Erythroblast (primary cell): ENCODE measurements at regions not wholly inside any gene's neighbourhood (a gene's known extent, or its start where the extent isn't known, plus 50 kb on each side); places are given as distances from the start of the nearest gene placed in this dataset.
"Not testable (repeated sequence)": the region's sequence is repeated elsewhere in the genome, so short reads cannot be mapped to it uniquely, and the experiment has no call there.

ENCODE experiments used
- DNase-seq, 2 experiments: peaks; one replicate each; lab custom pipeline; 2025; lab: John Stamatoyannopoulos, UW
- GATA1 ChIP-seq: IDR thresholded peaks from 2 replicates; pipeline ENCODE4 v1.6.1; 2011; ENCODE audit warnings: low read depth, mild to moderate bottlenecking, control low read depth, low read length, moderate library complexity
- POLR2A ChIP-seq: IDR thresholded peaks from 2 replicates; pipeline ENCODE4 v1.6.1; 2011; ENCODE audit warnings: mild to moderate bottlenecking, low read length

DNA sequence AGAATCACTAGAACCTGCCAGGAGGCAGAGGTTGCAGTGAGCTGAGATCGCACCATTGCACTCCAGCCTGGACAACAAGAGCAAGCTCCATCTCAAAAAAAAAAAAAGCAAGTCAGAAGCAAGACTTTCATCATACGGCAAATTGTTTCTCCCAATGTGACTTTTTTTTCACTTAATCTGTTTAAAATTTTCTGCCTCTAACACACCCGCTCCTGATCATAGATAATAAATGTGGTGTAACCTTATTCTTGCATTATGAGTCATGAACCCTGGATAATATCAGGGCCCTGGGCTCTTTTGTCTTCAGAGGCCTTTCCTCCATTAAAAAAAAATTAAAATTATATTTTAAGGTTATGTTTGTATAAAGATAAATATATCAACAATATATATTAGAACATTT, 111.4 kb upstream of the JCAD start:
- TF ChIP-seq GATA1 (no peak), POLR2A (no peak)
- DNase-seq = peak; percentile 49 to 64

DNA sequence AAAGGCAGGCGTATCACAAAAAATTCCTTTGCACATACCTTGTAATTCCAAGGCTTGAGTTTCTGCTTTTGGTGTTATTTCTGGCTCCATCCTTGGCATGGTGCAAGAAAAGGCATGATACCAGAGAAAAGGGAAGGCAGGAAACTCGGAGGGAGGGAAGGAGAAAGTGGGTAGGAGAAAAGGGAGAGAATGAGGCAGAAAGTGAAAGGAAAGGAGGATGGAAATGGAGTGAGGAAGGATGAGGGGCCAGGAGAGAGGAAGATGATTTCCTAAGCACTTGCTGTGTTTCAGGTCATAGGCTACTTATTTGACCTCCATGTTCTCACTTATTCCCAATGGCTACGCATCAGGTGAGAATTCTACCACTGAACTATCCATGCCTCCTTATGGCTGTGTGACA, 110.8 kb upstream of the JCAD start:
- TF ChIP-seq POLR2A = no peak
- TF ChIP-seq GATA1 = no peak
- DNase-seq = no peak

DNA sequence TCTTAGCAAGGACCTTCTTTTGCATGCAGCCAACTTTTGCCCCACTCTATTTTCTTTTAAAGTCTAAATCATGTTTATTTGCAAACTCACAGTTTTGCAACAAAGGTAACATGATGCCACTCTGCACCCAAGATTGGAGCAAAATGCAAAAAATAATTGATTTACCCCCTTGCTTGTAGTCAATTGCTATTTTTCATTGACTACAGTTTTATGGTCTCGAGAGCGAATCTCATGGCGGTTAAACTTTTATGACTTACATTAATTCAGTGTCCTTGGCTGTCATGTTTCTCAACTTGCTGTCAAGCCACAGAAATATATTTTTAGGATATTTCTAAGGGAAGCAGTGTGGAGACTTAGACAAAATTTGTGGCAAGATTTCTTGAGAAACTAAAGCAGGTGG, 110.0 kb upstream of the JCAD start:
- TF ChIP-seq POLR2A (no peak), GATA1 (no peak)
- no peak for DNase-seq

DNA sequence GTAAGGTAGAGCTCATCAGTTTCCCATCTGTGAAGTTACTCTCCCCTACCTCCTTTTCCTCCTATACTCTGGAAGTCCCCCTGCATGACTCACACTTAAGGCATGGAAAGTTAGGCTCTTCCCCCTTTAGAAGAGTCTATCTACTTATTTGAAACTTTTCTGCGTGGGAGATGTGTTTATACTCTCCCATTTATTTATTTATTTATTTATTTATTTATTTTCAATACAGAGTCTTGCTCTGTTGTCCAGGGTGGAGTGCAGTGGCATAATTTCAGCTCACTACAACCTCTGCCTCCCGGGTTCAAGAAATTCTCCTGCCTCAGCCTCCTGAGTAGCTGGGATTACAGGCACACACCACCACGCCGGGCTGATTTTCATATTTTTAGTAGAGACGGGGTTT, 107.5 kb upstream of the JCAD start:
- no peak for TF ChIP-seq POLR2A
- TF ChIP-seq GATA1 = no peak

DNA sequence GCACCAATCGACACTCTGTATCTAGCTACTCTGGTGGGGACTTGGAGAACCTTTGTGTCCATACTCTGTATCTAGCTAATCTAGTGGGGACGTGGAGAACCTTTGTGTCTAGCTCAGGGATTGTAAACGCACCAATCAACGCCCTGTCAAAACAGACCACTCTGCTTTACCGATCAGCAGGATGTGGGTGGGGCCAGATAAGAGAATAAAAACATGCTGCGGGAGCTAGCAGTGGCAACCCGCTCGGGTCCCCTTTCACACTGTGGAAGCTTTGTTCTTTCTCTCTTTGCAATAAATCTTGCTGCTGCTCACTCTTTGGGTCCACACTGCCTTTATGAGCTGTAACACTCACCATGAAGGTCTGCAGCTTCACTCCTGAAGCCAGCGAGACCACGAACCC, 104.0 kb upstream of the JCAD start:
- DNase-seq = peak in 1 of 2 experiments; percentile 13

More for the DNA sequence above, 107.5 kb upstream of the JCAD start:
- DNase-seq = no peak

DNA sequence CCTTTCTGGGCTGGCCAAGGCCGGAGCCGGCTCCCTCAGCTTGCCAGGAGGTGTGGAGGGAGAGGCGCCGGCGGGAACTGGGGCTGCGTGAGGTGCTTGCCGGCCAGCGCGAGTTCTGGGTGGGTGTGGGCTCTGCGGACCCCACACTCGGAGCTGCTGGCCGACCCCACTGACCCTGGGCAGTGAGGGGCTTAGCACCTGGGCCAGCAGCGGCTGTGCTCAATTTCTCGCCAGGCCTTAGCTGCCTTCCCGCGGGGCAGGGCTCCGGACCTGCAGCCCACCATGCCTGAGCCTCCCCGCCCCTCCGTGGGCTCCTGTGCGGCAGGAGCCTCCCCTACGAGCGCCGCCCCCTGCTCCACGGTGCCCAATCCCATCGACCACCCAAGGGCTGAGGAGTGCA, 103.4 kb upstream of the JCAD start:
- DNase-seq = not testable (repeated sequence)

DNA sequence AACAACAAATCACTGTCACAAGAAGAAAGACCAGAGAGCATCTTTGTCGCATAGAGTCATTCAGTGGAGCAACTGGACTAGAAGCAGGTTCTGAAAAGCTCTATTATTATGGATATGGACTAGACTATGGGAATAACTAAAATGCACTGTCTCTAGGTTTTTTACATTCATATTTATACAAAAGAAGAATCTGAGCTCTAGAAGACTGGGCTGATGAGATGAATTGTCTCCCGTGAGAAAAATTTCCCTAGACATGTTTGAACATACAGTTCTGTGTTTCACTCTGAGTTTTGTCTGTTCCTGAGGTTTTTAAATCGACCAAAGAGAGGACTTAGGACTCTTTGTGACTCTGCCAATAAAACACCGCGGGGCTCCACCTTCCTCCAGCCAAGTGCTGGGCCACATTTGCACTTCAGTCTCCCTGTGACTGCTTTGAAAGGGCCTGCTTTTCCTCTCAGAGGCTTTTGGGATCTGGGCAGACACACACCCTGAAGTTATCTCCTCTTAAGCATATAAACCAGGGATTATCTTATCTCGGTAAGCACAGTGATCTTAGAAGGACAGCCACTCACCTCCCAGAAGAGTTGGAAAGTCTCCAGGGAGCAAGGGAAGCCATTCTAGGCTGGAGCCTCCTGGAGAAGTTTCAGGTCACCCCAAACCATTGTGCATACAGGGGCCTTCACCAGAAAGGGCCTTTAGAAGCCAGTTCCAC, 101.0 kb upstream of the JCAD start:
- peak; percentile 18 to 57 for DNase-seq
- TF ChIP-seq GATA1 (no peak), POLR2A (no peak)

DNA sequence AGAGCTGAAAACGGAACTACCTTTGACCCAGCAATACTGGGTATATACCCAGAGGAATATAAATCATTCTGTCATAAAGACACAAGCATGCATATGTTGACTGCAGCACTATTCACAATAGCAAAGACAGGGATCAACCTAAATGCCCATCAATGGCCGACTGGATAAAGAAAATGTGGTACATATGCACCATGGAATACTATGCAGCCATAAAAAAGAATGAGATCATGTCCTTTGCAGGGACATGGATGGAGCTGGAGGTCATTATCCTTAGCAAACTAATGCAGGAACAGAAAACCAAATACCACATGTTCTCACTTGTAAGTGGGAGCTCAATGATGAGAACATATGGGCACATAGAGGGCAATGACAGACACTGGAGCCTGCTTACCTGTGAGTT, 100.2 kb upstream of the JCAD start:
- not testable (repeated sequence) for DNase-seq

DNA sequence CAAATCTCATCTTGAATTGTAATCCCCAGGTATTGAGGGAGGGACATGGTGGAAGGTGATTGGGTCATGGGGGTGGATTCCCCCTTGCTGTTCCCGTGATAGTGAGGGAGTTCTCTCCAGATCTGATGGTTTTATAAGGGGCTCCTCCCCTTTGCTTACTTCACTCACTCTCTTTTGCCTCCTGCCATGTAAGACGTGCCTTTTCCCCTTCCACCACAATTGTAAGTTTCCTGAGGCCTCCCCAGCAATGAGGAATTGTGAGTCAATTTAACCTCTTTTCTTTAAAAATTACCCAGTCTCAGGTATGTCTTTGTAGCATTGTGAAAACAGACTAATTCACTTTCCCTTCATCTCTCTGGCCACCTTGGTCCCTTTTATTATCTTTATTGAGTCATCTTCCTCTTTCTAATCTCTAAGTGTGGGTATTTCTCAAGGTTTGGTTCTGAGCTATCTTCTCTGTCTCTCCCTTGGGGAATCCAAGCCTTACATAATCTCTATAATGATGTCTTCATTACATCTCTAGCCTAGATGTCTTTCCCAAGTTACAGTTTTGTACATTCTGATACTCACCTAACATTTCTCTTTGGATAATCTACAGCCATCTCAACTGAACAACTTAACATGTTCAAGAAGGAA, 99.1 kb upstream of the JCAD start:
- no peak for TF ChIP-seq GATA1
- TF ChIP-seq POLR2A = no peak
- no peak for DNase-seq

DNA sequence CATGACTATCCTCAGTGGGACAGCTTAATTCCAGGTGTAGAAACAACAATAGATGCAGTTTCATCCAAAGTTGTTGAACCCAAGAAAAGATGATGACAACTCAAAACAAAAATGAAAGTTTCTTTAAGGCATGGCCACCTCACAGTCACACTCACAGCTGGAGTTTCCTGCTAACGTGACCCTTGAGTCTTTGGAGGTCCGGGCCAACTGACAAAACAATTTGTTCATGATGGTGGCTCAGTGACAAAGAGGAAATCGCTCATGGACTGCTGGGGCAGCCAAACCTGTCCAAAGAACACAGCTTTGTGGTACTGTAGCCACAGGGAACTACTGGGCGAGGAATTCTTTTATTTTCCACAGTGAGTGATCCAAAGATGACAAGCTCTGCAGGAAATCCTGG, 96.0 kb upstream of the JCAD start:
- DNase-seq = no peak
- TF ChIP-seq POLR2A = no peak
- no peak for TF ChIP-seq GATA1

DNA sequence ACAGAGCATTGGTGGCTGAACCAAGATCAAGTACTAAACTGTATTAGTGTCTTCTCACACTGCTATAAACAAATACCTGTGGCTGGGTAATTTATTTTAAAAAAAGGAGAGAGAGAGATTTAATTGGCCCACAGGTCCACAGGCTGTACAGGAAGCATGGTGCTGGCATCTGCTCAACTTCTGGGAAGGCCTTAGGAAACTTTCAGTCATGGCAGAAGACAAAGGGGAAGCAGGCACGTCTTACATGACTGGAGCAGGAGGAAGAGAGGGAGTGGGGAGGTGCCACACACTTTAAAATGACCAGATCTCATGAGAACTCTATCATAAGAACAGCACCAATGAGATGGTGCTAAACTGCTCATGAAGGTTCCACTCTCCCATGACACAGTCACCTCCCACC, 95.2 kb upstream of the JCAD start:
- no peak for TF ChIP-seq POLR2A
- TF ChIP-seq GATA1 = no peak
- no peak for DNase-seq

DNA sequence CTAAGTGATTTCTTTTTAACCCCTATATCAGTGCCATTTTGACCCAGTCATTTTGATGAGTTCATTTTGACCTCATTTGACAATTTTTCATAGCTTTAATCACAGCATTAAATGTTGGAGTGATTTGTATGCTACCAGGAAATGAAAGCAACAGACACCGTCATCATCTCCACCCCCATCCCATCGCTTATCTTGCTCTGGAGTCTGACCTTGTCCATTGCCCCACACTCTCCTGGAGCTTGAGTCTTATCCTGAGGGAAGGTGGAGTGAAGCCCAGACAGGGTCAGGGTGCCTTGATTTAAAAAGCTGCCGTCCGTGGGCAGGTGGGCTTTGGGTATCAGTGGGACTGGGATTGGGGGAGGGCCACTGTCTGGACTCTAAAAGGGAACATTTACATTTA, 94.7 kb upstream of the JCAD start:
- DNase-seq = no peak
- no peak for TF ChIP-seq POLR2A
- TF ChIP-seq GATA1 = no peak

DNA sequence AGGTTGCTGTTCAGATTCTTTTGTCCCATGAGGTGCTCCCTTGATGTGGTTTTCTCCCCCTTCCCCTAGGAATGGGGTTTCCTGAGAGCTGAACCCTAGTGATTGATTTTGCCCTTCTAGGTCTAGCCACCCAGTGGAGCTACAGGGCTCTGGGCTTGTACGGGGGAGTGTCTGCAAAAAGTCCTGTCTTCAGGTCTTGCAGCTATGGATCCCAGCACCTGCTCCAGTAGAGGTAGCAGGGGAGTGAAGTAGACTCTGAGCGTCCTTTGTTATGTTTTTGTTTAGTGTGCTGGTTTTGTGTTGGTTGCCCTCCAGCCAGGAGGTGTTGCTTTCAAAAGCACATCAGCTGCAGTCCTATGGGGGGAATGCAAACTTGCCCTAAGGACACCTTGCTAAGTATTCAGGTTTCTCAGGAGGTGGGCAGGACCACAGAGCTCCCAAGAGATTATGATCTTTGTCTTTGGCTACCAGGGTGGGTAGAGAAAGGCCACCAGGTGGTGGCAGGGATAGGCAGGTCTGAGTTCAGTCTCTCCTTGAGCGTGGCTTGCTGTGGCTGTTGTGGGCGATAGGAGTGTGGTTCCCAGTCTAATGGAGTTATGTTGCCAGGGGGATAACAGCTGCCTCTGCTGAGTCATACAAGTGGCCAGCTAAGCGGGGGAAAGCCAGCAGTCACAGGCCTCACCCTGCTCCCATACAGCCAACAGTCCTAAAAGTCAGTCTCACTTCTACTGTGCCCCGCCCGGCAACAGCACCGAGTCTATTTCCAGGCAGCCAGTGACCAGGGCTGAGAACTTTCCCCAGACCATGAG, 92.4 kb upstream of the JCAD start:
- peak; percentile 90 to 97 for DNase-seq

DNA sequence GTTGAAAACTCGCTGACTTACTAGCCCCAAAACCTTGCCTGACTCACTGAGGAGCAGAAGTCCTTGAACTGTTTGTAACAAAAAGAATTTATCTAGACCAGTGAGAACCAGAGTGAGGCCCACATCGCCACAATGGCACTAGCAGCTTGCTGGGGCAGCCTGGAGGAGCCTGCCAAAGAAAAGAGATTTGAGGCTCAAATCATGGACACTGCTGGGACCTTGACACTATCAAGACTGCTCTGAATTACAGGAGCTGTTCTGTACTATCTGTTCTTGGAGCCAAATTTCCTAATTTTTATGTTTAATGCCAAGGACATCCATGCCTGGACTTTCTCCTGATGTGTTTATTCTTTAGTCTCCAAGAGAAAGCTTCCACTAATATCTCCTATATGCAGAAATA, 82.0 kb upstream of the JCAD start:
- no peak for DNase-seq
- TF ChIP-seq POLR2A = no peak
- no peak for TF ChIP-seq GATA1

More for the DNA sequence above, 92.4 kb upstream of the JCAD start:
- TF ChIP-seq GATA1 (no peak), POLR2A (peak; percentile 43)
